Endodermal cell (in vitro differentiated cells): ENCODE measurements at regions not wholly inside any gene's neighbourhood (a gene's known extent, or its start where the extent isn't known, plus 50 kb on each side); places are given as distances from the start of the nearest gene placed in this dataset.

Experiments
- DNase-seq: peaks from one replicate; pipeline ENCODE4 v3.0.0-alpha.2; 2017
- H3K27ac ChIP-seq: 2 replicates; pipeline ENCODE4 v1.5.1; 2013; ENCODE audit warnings: mild to moderate bottlenecking, low read depth, low read length, moderate library complexity
- H3K27me3 ChIP-seq: 2 replicates; pipeline ENCODE4 v1.6.1; 2013; ENCODE audit warnings: mild to moderate bottlenecking, low read length, moderate library complexity; ENCODE audit not compliant: insufficient read depth, control insufficient read depth, poor library complexity, severe bottlenecking
- H3K36me3 ChIP-seq: 2 replicates; pipeline ENCODE4 v1.7.0; 2013; ENCODE audit warnings: mild to moderate bottlenecking, low read length, moderate library complexity; ENCODE audit not compliant: control insufficient read depth, insufficient read depth
- H3K4me1 ChIP-seq: one replicate; pipeline ENCODE4 v1.7.0; 2013; ENCODE audit warnings: low read length; ENCODE audit not compliant: control insufficient read depth, insufficient read depth
- H3K4me3 ChIP-seq: 2 replicates; pipeline ENCODE4 v1.5.1; 2013; ENCODE audit warnings: mild to moderate bottlenecking, low read length, moderate library complexity
- H3K9ac ChIP-seq: 2 replicates; pipeline ENCODE4 v1.6.1; 2013; ENCODE audit warnings: mild to moderate bottlenecking, low read length, moderate library complexity; ENCODE audit not compliant: poor library complexity, severe bottlenecking; ENCODE audit errors: extremely low read depth
- H3K9me3 ChIP-seq: 2 replicates; pipeline ENCODE4 v1.6.1; 2013; ENCODE audit warnings: mild to moderate bottlenecking, low read length, moderate library complexity; ENCODE audit not compliant: control insufficient read depth
- H3K27ac Mint-ChIP-seq: 2 replicates; pipeline ENCODE4 v1.8.0; 2020; ENCODE audit warnings: mixed read lengths
- H3K27me3 Mint-ChIP-seq: 2 replicates; pipeline ENCODE4 v1.8.0; 2021; ENCODE audit warnings: mild to moderate bottlenecking, mixed read lengths; ENCODE audit not compliant: insufficient read depth
- H3K36me3 Mint-ChIP-seq: 2 replicates; pipeline ENCODE4 v1.8.0; 2020; ENCODE audit warnings: low read depth, mixed read lengths
- H3K4me1 Mint-ChIP-seq: 2 replicates; pipeline ENCODE4 v1.8.0; 2020; ENCODE audit warnings: mixed read lengths
- H3K4me3 Mint-ChIP-seq: 2 replicates; pipeline ENCODE4 v1.8.0; 2020; ENCODE audit warnings: mild to moderate bottlenecking, moderate library complexity, mixed read lengths
- H3K9me3 Mint-ChIP-seq: 2 replicates; pipeline ENCODE4 v1.8.0; 2020; ENCODE audit warnings: mild to moderate bottlenecking, mixed read lengths
- CTCF ChIP-seq: fragments of 200-600 bp; sonication (generic); conservative IDR thresholded peaks from 2 replicates; pipeline ENCODE4 v1.5.0; 2021; ENCODE audit warnings: antibody characterized with exemption, mild to moderate bottlenecking
- WGBS, 2 experiments: methylation state at CpG; one replicate each; pipeline versions ENCODE4 v1.1.5 to v1.1.7; 2013; ENCODE audit warnings: missing lambda C conversion rate in 2 of 2, mixed read lengths in 1 of 2; ENCODE audit not compliant: insufficient coverage in 1 of 2, insufficient read length in 1 of 2; 5-methylcytosine and 5-hydroxymethylcytosine counted together

DNA sequence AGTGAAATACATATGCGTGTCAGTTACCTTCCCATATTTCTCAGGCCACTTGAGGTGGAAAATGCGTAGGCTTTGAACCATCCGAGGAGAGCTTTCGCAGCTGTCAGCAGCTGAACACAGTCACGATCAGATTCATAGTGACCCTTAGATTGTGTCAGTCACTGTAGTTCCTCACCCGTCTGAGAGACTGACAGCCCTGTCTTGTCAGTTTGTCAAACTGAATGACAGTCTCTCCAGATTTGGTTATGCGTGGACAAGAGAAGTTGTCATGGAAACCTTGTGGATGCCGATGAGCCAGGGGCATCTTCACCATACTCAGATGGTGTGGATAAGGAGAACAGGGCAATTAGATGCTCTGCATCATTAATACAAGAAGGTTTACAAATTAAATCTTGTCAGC lies 546.3 kb downstream of the TYW1 start:
- Histone ChIP-seq H3K27ac (no peak overlapping the region), H3K36me3 (no peaks in the 10 kb centered on the region), H3K27me3 (no peaks in the 10 kb centered on the region), H3K9me3 (no peaks in the 10 kb centered on the region), H3K9ac (no peak overlapping the region), H3K4me3 (no peak overlapping the region), H3K4me1 (no peaks in the 10 kb centered on the region)
- H3K4me1 Mint-ChIP-seq, result no peaks in the 10 kb centered on the region
- H3K27me3 Mint-ChIP-seq, result peaks cover 3% of the 10 kb centered on the region
- TF ChIP-seq CTCF, result no peak
- no peak overlapping the region for H3K4me3 Mint-ChIP-seq
- WGBS, 2 experiments, result 90 to 97% methylated on average over 8 of the region's 8 CpGs
- DNase-seq, result no peak
- no peaks in the 10 kb centered on the region for H3K36me3 Mint-ChIP-seq
- H3K27ac Mint-ChIP-seq, result no peak overlapping the region
- H3K9me3 Mint-ChIP-seq, result peaks cover 9% of the 10 kb centered on the region

GRCh38 chr7:67547183-67547907 lies 550.7 kb downstream of the TYW1 start:
- 80 to 93% methylated on average over 3 to 7 of the region's 7 CpGs for WGBS, 2 experiments

GRCh38 chr7:67549126-67549525 lies 552.5 kb downstream of the TYW1 start:
- WGBS, 2 experiments, result 86 to 91% methylated on average over 2 to 3 of the region's 3 CpGs
- peaks cover 15% of the 10 kb centered on the region for H3K9me3 Mint-ChIP-seq
- Histone ChIP-seq H3K4me3 (no peak overlapping the region), H3K27ac (no peak overlapping the region), H3K9me3 (peaks cover 4% of the 10 kb centered on the region), H3K36me3 (no peaks in the 10 kb centered on the region), H3K27me3 (no peaks in the 10 kb centered on the region), H3K4me1 (no peaks in the 10 kb centered on the region), H3K9ac (no peak overlapping the region)
- no peak overlapping the region for H3K27ac Mint-ChIP-seq
- no peak overlapping the region for H3K4me3 Mint-ChIP-seq
- DNase-seq, result no peak
- H3K4me1 Mint-ChIP-seq, result no peaks in the 10 kb centered on the region
- H3K27me3 Mint-ChIP-seq, result peaks cover 2% of the 10 kb centered on the region
- H3K36me3 Mint-ChIP-seq, result no peaks in the 10 kb centered on the region
- no peak for TF ChIP-seq CTCF

More at GRCh38 chr7:67547183-67547907, 550.7 kb downstream of the TYW1 start:
- Mint-ChIP-seq H3K36me3 (no peaks in the 10 kb centered on the region), H3K9me3 (peaks cover 15% of the 10 kb centered on the region), H3K27ac (no peak overlapping the region), H3K27me3 (peaks cover 3% of the 10 kb centered on the region), H3K4me1 (no peaks in the 10 kb centered on the region), H3K4me3 (no peak overlapping the region)
- no peaks in the 10 kb centered on the region for H3K4me1 ChIP-seq
- no peak for TF ChIP-seq CTCF
- peaks cover 4% of the 10 kb centered on the region for H3K9me3 ChIP-seq
- no peak overlapping the region for H3K4me3 ChIP-seq
- no peak overlapping the region for H3K9ac ChIP-seq
- no peak overlapping the region for H3K27ac ChIP-seq
- no peak for DNase-seq
- no peaks in the 10 kb centered on the region for H3K27me3 ChIP-seq
- H3K36me3 ChIP-seq, result no peaks in the 10 kb centered on the region
